ENCODE measurements at regions not wholly inside any gene's neighbourhood (a gene's known extent, or its start where the extent isn't known, plus 50 kb on each side); places are given as distances from the start of the nearest gene placed in this dataset.

- no peak for DNase-seq
- H3K4me1 ChIP-seq = peaks cover 0 to 15% (median 4%) of the 10 kb centered on the region in 4 donors
- no peaks in the 10 kb centered on the region for H3K36me3 ChIP-seq
- TF ChIP-seq, protein P1, sequence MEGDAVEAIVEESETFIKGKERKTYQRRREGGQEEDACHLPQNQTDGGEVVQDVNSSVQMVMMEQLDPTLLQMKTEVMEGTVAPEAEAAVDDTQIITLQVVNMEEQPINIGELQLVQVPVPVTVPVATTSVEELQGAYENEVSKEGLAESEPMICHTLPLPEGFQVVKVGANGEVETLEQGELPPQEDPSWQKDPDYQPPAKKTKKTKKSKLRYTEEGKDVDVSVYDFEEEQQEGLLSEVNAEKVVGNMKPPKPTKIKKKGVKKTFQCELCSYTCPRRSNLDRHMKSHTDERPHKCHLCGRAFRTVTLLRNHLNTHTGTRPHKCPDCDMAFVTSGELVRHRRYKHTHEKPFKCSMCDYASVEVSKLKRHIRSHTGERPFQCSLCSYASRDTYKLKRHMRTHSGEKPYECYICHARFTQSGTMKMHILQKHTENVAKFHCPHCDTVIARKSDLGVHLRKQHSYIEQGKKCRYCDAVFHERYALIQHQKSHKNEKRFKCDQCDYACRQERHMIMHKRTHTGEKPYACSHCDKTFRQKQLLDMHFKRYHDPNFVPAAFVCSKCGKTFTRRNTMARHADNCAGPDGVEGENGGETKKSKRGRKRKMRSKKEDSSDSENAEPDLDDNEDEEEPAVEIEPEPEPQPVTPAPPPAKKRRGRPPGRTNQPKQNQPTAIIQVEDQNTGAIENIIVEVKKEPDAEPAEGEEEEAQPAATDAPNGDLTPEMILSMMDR (IDR thresholded peaks at IDR 0.05) = no peak
- no peaks in the 10 kb centered on the region for H3K27me3 ChIP-seq
- no peak overlapping the region for H3K4me3 ChIP-seq
- no peaks in the 10 kb centered on the region for H3K9me3 ChIP-seq
- intact Hi-C loops (cut with DNase I; ENCODE audit: low total_unique reads) = no loop called here
- no peak overlapping the region for H3K27ac ChIP-seq
These were observed 220.1 kb downstream of the OSR1 start for GRCh38 chr2:19138264-19138825.

DNA sequence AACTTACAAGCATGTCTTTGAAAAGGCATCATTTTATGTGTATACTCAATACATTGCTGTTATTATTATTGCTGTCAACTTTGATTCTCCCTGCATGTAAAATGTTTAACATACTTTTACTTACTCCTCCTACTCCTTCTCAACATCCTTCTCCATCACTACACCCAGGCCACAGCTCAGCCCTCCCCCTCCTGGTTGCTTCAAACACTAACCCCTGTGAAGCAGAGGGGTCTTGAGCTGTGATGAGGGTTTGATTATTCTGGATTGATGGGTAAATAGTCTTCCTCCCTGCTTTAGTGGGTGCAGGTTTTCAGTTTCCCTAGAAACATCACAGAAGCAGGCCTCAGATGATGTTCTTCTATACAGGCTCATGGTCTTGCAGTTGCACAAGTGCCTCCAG lies 221.0 kb downstream of the OSR1 start:
- H3K27me3 ChIP-seq = no peaks in the 10 kb centered on the region
- no peak for DNase-seq
- H3K4me1 ChIP-seq = peaks cover 0 to 12% (median 4%) of the 10 kb centered on the region in 4 donors
- no peaks in the 10 kb centered on the region for H3K36me3 ChIP-seq
- intact Hi-C loops (cut with DNase I; ENCODE audit: low total_unique reads) = no loop called here
- H3K27ac ChIP-seq = no peak overlapping the region
- TF ChIP-seq, protein P1 (IDR thresholded peaks at IDR 0.05) = no peak
- no peaks in the 10 kb centered on the region for H3K9me3 ChIP-seq
- no peak overlapping the region for H3K4me3 ChIP-seq

- intact Hi-C loops (cut with DNase I; ENCODE audit: low total_unique reads) = no loop called here
- H3K27ac ChIP-seq = no peak overlapping the region
- no peak overlapping the region for H3K4me3 ChIP-seq
- no peaks in the 10 kb centered on the region for H3K27me3 ChIP-seq
- TF ChIP-seq, protein P1 (IDR thresholded peaks at IDR 0.05) = no peak
- H3K36me3 ChIP-seq = no peaks in the 10 kb centered on the region
- peaks cover 0 to 17% (median 3%) of the 10 kb centered on the region in 4 donors for H3K4me1 ChIP-seq
- no peaks in the 10 kb centered on the region for H3K9me3 ChIP-seq
- DNase-seq = no peak
These were observed 225.5 kb downstream of the OSR1 start for GRCh38 chr2:19132967-19133366.

- H3K27me3 ChIP-seq = no peaks in the 10 kb centered on the region
- TF ChIP-seq, protein P1 (IDR thresholded peaks at IDR 0.05) = no peak
- DNase-seq = no peak
- H3K36me3 ChIP-seq = no peaks in the 10 kb centered on the region
- no peak overlapping the region for H3K27ac ChIP-seq
- H3K4me1 ChIP-seq = peaks cover 0 to 17% (median 3%) of the 10 kb centered on the region in 4 donors
- no peaks in the 10 kb centered on the region for H3K9me3 ChIP-seq
- intact Hi-C loops (cut with DNase I; ENCODE audit: low total_unique reads) = no loop called here
- no peak overlapping the region for H3K4me3 ChIP-seq
These were observed 226.6 kb downstream of the OSR1 start for GRCh38 chr2:19131871-19132270.

DNA sequence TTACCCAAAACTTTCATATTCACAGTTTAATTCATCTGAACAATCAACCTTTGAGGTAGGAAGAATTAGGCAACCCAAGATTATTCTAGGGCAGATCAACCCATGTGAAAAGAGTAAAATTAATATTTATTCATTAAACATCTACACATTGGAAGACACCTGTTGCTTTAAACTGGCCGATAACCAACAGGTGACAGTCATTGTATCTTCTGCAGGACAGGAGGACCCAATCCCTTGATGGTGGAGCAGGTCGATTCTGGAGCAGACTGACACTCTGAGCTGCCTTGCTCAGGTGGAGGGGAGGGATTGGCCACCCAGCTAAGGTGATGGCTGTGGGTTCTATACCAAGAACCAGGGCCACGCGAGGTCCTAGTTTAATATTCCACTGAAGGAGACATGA lies 230.3 kb downstream of the OSR1 start:
- peaks cover 0 to 17% (median 3%) of the 10 kb centered on the region in 4 donors for H3K4me1 ChIP-seq
- no peak overlapping the region for H3K4me3 ChIP-seq
- H3K27ac ChIP-seq = no peak overlapping the region
- DNase-seq = no peak
- no peaks in the 10 kb centered on the region for H3K9me3 ChIP-seq
- H3K36me3 ChIP-seq = no peaks in the 10 kb centered on the region
- TF ChIP-seq, protein P1 (IDR thresholded peaks at IDR 0.05) = no peak
- no peaks in the 10 kb centered on the region for H3K27me3 ChIP-seq
- intact Hi-C loops (cut with DNase I; ENCODE audit: low total_unique reads) = no loop called here

- intact Hi-C loops (cut with DNase I; ENCODE audit: low total_unique reads) = no loop called here
These were observed 230.8 kb downstream of the OSR1 start for GRCh38 chr2:19127616-19128015.

More at GRCh38 chr2:19127616-19128015, 230.8 kb downstream of the OSR1 start:
- Histone ChIP-seq H3K27me3 (no peaks in the 10 kb centered on the region), H3K4me1 (peaks cover 0 to 17% (median 3%) of the 10 kb centered on the region in 4 donors), H3K36me3 (no peaks in the 10 kb centered on the region), H3K9me3 (no peaks in the 10 kb centered on the region), H3K4me3 (no peak overlapping the region), H3K27ac (no peak overlapping the region)
- no peak for DNase-seq
- TF ChIP-seq, protein P1 (IDR thresholded peaks at IDR 0.05) = no peak
